Psoas muscle (tissue), 7 donors: ENCODE measurements at regions not wholly inside any gene's neighbourhood (a gene's known extent, or its start where the extent isn't known, plus 50 kb on each side); places are given as distances from the start of the nearest gene placed in this dataset.
"Not testable (repeated sequence)": the region's sequence is repeated elsewhere in the genome, so short reads cannot be mapped to it uniquely, and the experiment has no call there.

Experiments
- ATAC-seq, 4 donors: fragments of 200-7000 bp; cut with Tn5 transposase; one replicate each; pipeline ENCODE4 v1.9.1; 2020; ENCODE audit warnings: moderate library complexity in 3 of 4, mild to moderate bottlenecking in 2 of 4
- DNase-seq, 2 donors: peaks; one replicate each; pipeline ENCODE4 v3.0.0-alpha.2; 2020
- H3K27ac ChIP-seq: fragments of 200-600 bp; one replicate; pipeline ENCODE4 v1.8.0; 2022
- H3K27me3 ChIP-seq, 3 donors: fragments of 200-600 bp in 1 of 3; one replicate each; pipeline versions ENCODE4 v1.6.1 to v1.8.0; 2013 to 2022; ENCODE audit warnings: low read length in 2 of 3, mild to moderate bottlenecking in 2 of 3, moderate library complexity in 1 of 3; ENCODE audit not compliant: insufficient read depth in 3 of 3
- H3K36me3 ChIP-seq, 2 donors: fragments of 200-600 bp in 1 of 2; one replicate each; pipeline versions ENCODE4 v1.6.1 to v1.8.0; 2013 to 2022; ENCODE audit warnings: low read depth in 1 of 2, mild to moderate bottlenecking in 1 of 2, moderate library complexity in 1 of 2; ENCODE audit not compliant: insufficient read depth in 1 of 2
- H3K4me1 ChIP-seq: fragments of 200-600 bp; one replicate; pipeline ENCODE4 v1.8.0; 2022
- H3K4me3 ChIP-seq: fragments of 200-600 bp; one replicate; pipeline ENCODE4 v1.8.0; 2022; ENCODE audit warnings: mild to moderate bottlenecking
- H3K9me3 ChIP-seq: fragments of 200-600 bp; one replicate; pipeline ENCODE4 v1.8.0; 2022
- CTCF ChIP-seq: fragments of 200-600 bp; IDR thresholded peaks from one replicate; pipeline ENCODE4 v1.8.0; 2022; ENCODE audit warnings: antibody characterized with exemption
- WGBS, 3 donors: extraction: QIAGEN DNeasy Blood & Tissue Kit; methylation state at CpG; one replicate each; pipeline versions ENCODE4 v1.1.6 to v1.1.7; 2013; 5-methylcytosine and 5-hydroxymethylcytosine counted together
- intact Hi-C, 2 donors: fragments of 100-400 bp; cut with DNase I; formaldehyde crosslinking; loops; one replicate each; pipeline versions ENCODE4 v1.11.0 to v1.14.2; 2022
- donor health status: healthy with polysubstance abuse.
- donor health status: DM: no; HTN: no; CAD: no; lungs with moderate emphysema.
- donor health status: Bipolar disorder and iron deficiency.
- donor health status: healthy.
- donor health status: DM: yes; HTN: yes; CAD: no.
- donor health status: DM: no; HTN: no; CAD: no.
- donor health status: DM: yes; HTN: yes; CAD: no.

GRCh38 chr5:39657943-39658342 is 233.2 kb upstream of the DAB2 start:
- no peak for TF ChIP-seq CTCF
- no peaks in the 10 kb centered on the region for H3K27me3 ChIP-seq
- H3K36me3 ChIP-seq = no peaks in the 10 kb centered on the region
- no peak for DNase-seq
- intact Hi-C loops = no loop called here
- H3K9me3 ChIP-seq = no peaks in the 10 kb centered on the region
- H3K4me1 ChIP-seq = no peaks in the 10 kb centered on the region
- H3K27ac ChIP-seq = no peak overlapping the region
- WGBS, 3 donors = 87 to 91% (median 88%) methylated on average over 1 of the region's 1 CpG
- H3K4me3 ChIP-seq = no peak overlapping the region
- no peak for ATAC-seq

GRCh38 chr5:39656600-39656999 is 231.8 kb upstream of the DAB2 start:
- no peaks in the 10 kb centered on the region for H3K27me3 ChIP-seq
- no peak for TF ChIP-seq CTCF
- no peak overlapping the region for H3K27ac ChIP-seq
- intact Hi-C loops = no loop called here
- no peak for ATAC-seq
- H3K36me3 ChIP-seq = no peaks in the 10 kb centered on the region
- no peaks in the 10 kb centered on the region for H3K9me3 ChIP-seq
- H3K4me3 ChIP-seq = no peak overlapping the region
- DNase-seq = no peak
- H3K4me1 ChIP-seq = no peaks in the 10 kb centered on the region

- intact Hi-C loops = no loop called here
- TF ChIP-seq CTCF = no peak
- H3K9me3 ChIP-seq = no peaks in the 10 kb centered on the region
- H3K27me3 ChIP-seq = no peaks in the 10 kb centered on the region
- no peak for DNase-seq
- H3K27ac ChIP-seq = no peak overlapping the region
- 83 to 90% (median 83%) methylated on average over 4 of the region's 4 CpGs for WGBS, 3 donors
- H3K36me3 ChIP-seq = no peaks in the 10 kb centered on the region
- H3K4me3 ChIP-seq = no peak overlapping the region
- no peaks in the 10 kb centered on the region for H3K4me1 ChIP-seq
- no peak for ATAC-seq
Measured at GRCh38 chr5:39654715-39655114, 229.9 kb upstream of the DAB2 start.

GRCh38 chr5:39652481-39652880 is 227.7 kb upstream of the DAB2 start:
- H3K36me3 ChIP-seq, DNase-seq, H3K4me1 ChIP-seq, H3K4me3 ChIP-seq, H3K9me3 ChIP-seq, H3K27me3 ChIP-seq, H3K27ac ChIP-seq, intact Hi-C loops, ATAC-seq: not testable (repeated sequence)
- WGBS, 3 donors = 68 to 81% (median 72%) methylated on average over 6 of the region's 6 CpGs

- ATAC-seq = no peak
- Histone ChIP-seq H3K4me1 (no peaks in the 10 kb centered on the region), H3K36me3 (no peaks in the 10 kb centered on the region), H3K27me3 (no peaks in the 10 kb centered on the region), H3K4me3 (no peak overlapping the region), H3K9me3 (no peaks in the 10 kb centered on the region), H3K27ac (no peak overlapping the region)
- intact Hi-C loops = no loop called here
- WGBS, 3 donors = 94 to 98% (median 95%) methylated on average over 4 of the region's 4 CpGs
- no peak for TF ChIP-seq CTCF
- DNase-seq = no peak
Measured at GRCh38 chr5:39652036-39652435, 227.3 kb upstream of the DAB2 start.
